SK-N-MC (cell line): ENCODE measurements at regions not wholly inside any gene's neighbourhood (a gene's known extent, or its start where the extent isn't known, plus 50 kb on each side); places are given as distances from the start of the nearest gene placed in this dataset.

Experiments
- DNase-seq: peaks from one replicate; pipeline ENCODE4 v3.0.0-alpha.2; 2011; ENCODE audit warnings: low read depth, low spot score
- H3K27ac ChIP-seq: fragments of 200-600 bp; sonication (generic); 2 replicates; pipeline ENCODE4 v1.5.1; 2016; ENCODE audit warnings: mixed run types
- H3K36me3 ChIP-seq: fragments of 200-600 bp; sonication (generic); 2 replicates; pipeline ENCODE4 v1.6.1; 2017; ENCODE audit warnings: antibody characterized with exemption, low read length, mixed read lengths; ENCODE audit not compliant: insufficient read depth
- H3K4me3 ChIP-seq: fragments of 200-600 bp; sonication (generic); 2 replicates; pipeline ENCODE4 v1.5.1; 2016
- H3K9ac ChIP-seq: fragments of 200-600 bp; sonication (generic); 2 replicates; pipeline ENCODE4 v1.8.0; 2017; ENCODE audit warnings: mixed run types, mixed read lengths; ENCODE audit not compliant: insufficient read length
- H3K9me3 ChIP-seq: fragments of 200-600 bp; sonication (generic); 2 replicates; pipeline ENCODE4 v1.6.1; 2017; ENCODE audit warnings: low read depth, mild to moderate bottlenecking, antibody characterized with exemption, low read length, moderate library complexity, mixed read lengths
- EZH2 ChIP-seq: fragments of 200-600 bp; sonication (generic); IDR thresholded peaks from one replicate; pipeline ENCODE4 v1.6.1; 2017; ENCODE audit warnings: antibody characterized with exemption
- FOXP2 ChIP-seq: optimal IDR thresholded peaks from 2 replicates; pipeline ENCODE3; 2011; ENCODE audit warnings: mild to moderate bottlenecking, moderate library complexity; ENCODE audit not compliant: insufficient read depth; ENCODE audit errors: extremely low read length, control extremely low read depth
- POLR2AphosphoS5 ChIP-seq: IDR thresholded peaks from 2 replicates; pipeline ENCODE4 v1.6.1; 2012; ENCODE audit warnings: mild to moderate bottlenecking, low read depth, low read length, borderline replicate concordance

DNA sequence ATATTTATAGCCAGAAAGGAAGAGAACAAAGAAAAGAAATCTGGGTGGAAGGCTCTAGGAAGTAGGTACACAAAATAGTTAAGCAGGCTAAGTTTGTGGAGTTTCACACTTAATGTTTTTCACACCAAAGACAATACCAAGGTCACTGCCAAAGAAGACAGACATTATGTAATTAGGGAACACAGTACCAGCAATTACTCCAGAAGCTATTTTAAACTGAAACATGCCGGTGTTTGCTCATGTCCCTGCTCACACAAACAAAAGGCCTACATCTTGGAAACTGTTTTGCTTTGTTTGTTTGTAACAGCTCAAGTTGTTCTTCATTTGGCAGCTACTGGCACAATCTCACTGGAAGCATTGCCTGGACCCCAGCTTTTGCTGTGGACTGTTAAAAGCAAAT is 88.5 kb upstream of the DAB1 start:
- DNase-seq = no peak
- TF ChIP-seq POLR2AphosphoS5 (no peak), EZH2 (no peak), FOXP2 (no peak)
- Histone ChIP-seq H3K9me3 (no peaks in the 10 kb centered on the region), H3K4me3 (no peak overlapping the region), H3K27ac (no peak overlapping the region), H3K9ac (no peak overlapping the region), H3K36me3 (no peaks in the 10 kb centered on the region)

DNA sequence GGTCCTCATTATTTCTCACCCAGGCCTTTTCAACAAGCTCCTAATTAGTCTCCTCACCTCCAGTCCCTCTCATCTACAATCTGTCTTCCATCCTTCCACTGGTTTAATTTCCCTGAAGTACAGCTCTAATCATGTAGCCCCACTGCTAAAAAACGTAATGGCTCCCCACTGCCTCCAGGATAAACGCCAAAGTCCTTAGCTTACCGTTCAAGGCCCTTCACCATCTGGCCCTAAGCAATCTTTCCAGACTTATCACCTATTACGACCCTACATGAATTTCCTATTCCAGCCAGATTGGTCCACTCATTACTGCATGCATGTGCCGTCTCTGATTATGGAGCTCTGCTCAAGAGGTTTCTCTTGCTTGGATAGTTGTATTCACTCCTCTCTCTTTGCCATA is 83.1 kb upstream of the DAB1 start:
- no peaks in the 10 kb centered on the region for H3K36me3 ChIP-seq
- H3K9ac ChIP-seq = no peak overlapping the region
- no peak overlapping the region for H3K27ac ChIP-seq
- no peak for DNase-seq
- TF ChIP-seq EZH2 = no peak
- TF ChIP-seq POLR2AphosphoS5 = no peak
- TF ChIP-seq FOXP2 = no peak
- H3K4me3 ChIP-seq = no peak overlapping the region
- no peaks in the 10 kb centered on the region for H3K9me3 ChIP-seq

DNA sequence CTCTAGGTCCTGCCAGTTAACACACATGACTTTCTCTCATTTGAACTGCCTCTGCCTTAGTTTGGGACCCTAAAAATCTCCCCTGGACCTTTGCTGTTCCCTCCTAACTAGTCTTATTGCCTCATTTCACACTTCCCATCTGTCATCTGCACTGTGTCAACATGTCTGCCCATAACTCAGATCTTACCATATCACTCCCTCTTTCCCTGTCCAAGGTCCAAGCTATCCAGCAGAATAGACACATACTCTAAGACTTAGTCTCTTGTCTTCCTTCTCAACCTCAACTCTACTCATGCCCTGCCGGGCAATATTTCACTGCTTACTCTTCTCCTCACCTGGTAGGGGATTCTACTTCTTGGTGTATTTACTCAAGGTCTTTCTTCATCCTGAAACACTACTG is 79.5 kb upstream of the DAB1 start:
- Histone ChIP-seq H3K27ac (no peak overlapping the region), H3K9ac (no peak overlapping the region), H3K4me3 (no peak overlapping the region), H3K36me3 (no peaks in the 10 kb centered on the region), H3K9me3 (no peaks in the 10 kb centered on the region)
- TF ChIP-seq POLR2AphosphoS5 (no peak), EZH2 (no peak), FOXP2 (no peak)
- DNase-seq = no peak

DNA sequence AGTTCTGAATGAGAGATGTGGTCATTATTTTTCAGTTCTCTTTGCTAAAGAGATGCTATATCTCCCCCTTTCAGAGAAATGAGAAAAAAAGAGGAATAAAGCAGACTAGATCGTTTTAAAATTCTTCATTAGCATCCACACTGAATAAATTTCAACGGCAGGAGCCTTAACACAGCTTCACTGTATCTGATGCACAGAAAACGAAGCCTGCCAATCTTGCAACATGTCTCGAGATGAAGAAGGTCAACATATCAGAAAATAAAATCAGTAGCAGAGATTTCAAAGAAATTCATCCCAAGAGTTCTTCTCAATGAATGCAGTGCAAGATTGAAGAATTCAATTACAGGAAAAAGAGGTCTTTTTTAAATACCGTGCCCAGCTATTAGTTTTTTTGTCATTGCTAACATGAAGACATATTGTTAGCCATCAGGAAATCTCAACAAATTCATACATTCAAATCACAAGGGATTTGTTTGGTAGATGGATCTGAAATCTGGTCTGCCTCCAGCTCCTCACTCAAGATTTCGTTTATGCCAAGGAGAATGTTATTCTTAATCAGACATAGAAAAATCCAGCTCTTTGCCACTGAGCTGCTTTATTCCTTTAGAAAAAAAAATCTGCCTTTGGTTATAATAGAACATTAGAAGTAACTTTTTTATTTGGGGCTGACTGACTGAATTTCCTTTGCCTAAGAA is 76.4 kb upstream of the DAB1 start:
- TF ChIP-seq POLR2AphosphoS5 (no peak), FOXP2 (no peak), EZH2 (no peak)
- Histone ChIP-seq H3K4me3 (no peak overlapping the region), H3K9ac (no peak overlapping the region), H3K27ac (no peak overlapping the region), H3K9me3 (no peaks in the 10 kb centered on the region), H3K36me3 (no peaks in the 10 kb centered on the region)
- no peak for DNase-seq

DNA sequence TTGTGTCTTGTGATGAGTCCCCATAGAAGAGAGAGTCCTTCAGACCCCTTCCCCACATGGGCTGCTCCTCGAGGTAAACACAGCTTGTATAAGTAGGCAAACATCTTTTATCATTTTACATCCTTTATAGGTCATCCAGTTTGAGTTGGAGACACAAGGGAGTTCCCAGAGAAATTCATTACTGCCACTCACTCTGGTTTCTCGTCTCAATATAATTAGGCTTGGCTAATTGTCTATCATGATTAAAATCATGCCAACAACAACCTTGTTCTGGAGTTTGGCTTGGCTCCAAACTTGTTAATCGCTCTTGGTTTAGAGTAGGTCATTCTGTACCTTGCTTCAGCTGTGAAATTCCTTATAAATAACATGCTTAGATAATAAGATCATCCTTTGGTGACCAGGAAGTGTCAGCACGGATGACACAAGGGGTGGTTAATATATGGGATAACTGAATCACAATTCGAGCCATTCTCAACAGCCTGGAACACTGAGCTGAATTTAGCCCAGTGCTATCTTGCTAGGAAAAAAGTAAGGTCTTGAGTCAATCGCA is 70.7 kb upstream of the DAB1 start:
- Histone ChIP-seq H3K36me3 (no peaks in the 10 kb centered on the region), H3K9me3 (no peaks in the 10 kb centered on the region), H3K4me3 (no peak overlapping the region), H3K27ac (no peak overlapping the region), H3K9ac (no peak overlapping the region)
- no peak for TF ChIP-seq FOXP2
- TF ChIP-seq POLR2AphosphoS5 = no peak
- no peak for TF ChIP-seq EZH2
- DNase-seq = no peak

DNA sequence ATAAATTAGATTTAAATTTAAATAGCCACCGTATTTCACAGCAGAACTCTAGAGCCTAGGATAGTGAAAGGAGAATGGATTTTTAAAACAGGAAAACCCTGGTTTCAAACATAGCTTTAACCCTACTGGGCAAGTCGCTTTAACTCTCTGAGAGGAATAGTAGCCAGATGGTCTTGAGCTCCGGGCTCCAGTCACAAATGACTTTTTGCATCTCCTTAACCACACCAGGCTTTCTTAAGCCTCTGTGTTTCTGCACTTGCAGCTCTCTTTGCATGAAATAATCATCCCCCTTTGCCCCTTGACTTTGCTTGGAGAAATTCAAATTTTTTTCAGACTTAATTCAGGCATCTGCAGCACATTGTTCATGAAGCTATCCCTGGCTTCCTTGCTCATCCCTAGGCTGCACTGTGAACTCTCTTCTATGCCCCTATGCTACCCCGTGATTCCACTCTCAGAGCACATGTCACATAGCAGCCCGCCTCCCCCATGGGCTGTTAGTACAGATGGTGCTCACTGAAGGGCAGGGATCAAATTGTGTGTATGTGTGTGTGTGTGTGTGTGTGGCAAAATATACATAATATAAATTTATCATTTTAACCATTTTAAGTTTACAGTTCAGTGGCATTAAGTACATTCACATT is 68.8 kb upstream of the DAB1 start:
- Histone ChIP-seq H3K36me3 (no peaks in the 10 kb centered on the region), H3K9me3 (no peaks in the 10 kb centered on the region), H3K27ac (no peak overlapping the region), H3K4me3 (no peak overlapping the region), H3K9ac (no peak overlapping the region)
- no peak for TF ChIP-seq FOXP2
- no peak for TF ChIP-seq POLR2AphosphoS5
- no peak for TF ChIP-seq EZH2
- no peak for DNase-seq

DNA sequence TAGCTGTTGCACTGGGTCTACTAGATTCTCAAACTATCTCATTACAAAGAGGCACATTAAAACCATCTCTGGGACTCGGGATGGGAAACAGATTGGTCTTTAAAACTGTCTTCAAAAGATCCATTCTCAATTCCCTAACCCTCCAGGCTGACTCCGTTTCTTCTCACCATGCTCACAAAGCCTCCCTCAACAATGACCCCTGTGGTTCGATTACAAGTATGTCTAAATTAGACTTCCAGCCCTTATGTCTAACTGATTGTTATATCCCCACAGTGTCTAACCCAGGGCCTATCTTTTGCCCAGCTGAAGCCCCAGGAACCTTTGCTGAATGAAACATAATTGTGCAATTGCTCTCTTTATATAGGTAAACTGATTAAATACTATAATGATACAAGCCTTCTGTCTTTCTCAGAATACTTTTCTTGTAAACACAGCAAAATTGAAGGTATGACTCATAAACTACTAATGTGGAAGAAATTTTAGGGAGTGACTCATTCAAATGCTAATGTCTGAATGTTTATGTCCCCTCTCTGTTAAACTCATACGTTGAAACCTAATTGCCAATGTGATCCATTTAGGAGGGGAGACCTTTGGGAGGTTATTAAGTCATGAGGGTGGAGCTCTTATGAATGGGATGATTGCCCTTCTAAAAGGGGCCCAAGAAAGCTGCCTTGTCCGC is 65.6 kb upstream of the DAB1 start:
- TF ChIP-seq FOXP2 (no peak), POLR2AphosphoS5 (no peak), EZH2 (no peak)
- Histone ChIP-seq H3K9me3 (no peaks in the 10 kb centered on the region), H3K4me3 (no peak overlapping the region), H3K9ac (no peak overlapping the region), H3K36me3 (no peaks in the 10 kb centered on the region), H3K27ac (peak overlapping the region; percentile 42; the same call in 1 of the 2 replicates)
- DNase-seq = no peak

DNA sequence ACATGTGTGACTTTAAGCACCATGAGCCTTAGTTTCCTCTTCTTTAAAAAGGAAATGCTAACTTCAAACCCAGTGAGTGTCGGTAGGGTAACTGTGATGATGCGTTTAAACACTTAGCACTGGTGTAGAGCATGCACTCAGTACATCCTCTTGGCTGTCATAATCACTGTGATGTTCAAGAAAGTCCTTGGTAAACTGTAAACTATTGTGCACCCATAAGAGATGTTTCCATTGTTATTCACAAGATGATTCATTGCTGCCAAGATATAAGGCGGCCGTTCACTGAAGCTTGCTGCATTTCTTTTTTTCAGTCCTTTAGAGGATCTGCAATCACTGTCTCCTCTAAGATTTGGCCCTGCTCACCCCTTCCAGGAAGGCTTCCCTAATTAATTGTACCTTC is 61.8 kb upstream of the DAB1 start:
- no peak for DNase-seq
- Histone ChIP-seq H3K36me3 (no peaks in the 10 kb centered on the region), H3K9ac (no peak overlapping the region), H3K4me3 (no peak overlapping the region), H3K27ac (no peak overlapping the region), H3K9me3 (no peaks in the 10 kb centered on the region)
- TF ChIP-seq POLR2AphosphoS5 (no peak), FOXP2 (no peak), EZH2 (no peak)

DNA sequence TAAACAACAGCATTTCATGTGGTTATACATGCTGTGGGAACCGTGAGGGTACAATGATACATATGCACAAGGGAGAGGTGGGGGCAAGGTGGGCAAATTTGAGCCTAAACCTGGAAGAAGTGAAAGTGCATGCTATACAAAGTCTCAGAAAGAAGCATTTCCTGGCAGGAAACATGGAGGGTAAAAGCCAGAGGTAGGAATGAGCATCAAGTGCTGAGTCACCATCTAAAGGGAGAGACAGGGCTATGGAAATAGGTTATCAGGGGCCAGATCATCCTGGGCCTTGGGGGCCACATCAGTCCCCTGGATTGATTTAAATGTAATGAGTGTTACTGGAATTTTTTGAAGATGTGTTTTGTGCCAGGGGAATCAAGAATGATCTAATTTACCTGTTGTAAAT is 60.1 kb upstream of the DAB1 start:
- DNase-seq = no peak
- Histone ChIP-seq H3K9me3 (no peaks in the 10 kb centered on the region), H3K9ac (no peak overlapping the region), H3K36me3 (no peaks in the 10 kb centered on the region), H3K4me3 (no peak overlapping the region), H3K27ac (no peak overlapping the region)
- TF ChIP-seq FOXP2 (no peak), EZH2 (no peak), POLR2AphosphoS5 (no peak)
